ENCODE measurements at regions not wholly inside any gene's neighbourhood (a gene's known extent, or its start where the extent isn't known, plus 50 kb on each side); places are given as distances from the start of the nearest gene placed in this dataset.

DNA sequence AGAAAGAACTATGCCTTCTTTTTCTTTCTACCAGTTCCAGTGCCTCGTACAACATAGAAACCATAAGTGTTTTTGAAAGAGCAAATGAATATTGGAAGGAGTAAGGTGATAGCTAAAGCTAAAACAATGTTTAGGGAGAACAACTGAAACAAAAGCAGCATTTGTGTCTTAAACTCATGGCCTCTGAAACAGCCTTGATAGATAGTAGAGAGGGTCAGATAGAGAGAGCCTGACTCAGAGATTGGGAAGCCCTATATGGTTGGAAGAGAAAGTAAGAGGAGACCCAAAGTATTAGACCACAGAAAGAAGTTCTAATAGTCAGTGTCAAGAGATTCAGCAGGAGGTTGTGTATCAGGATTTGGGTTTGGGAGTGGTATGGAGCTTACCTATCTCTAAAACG is 79.6 kb upstream of the IFNG-AS1 start:
- Histone ChIP-seq H3K36me3 (ENCODE audit: control insufficient read depth in 2 of 2, insufficient read depth in 1 of 2, low read length in 2 of 2) (no peaks in the 10 kb centered on the region), H3K4me3 (ENCODE audit: low read depth, low read length) (no peak overlapping the region), H3K4me1 (ENCODE audit: control insufficient read depth, insufficient read depth, low read length) (no peaks in the 10 kb centered on the region), H3K27ac (ENCODE audit: extremely low read depth, low read depth, low read length) (no peak overlapping the region), H3K9me3 (ENCODE audit: control insufficient read depth, insufficient read depth, low read depth, low read length) (no peaks in the 10 kb centered on the region)
- ChIA-PET CTCF (interaction anchor here (0.5 to 1.4 kb wide), 2 partner anchors 395 to 553 kb away, joined by 3 read pairs; no protein-coding TSS in a partner anchor), POLR2A (no interaction called here)
- TF ChIP-seq, protein P1, sequence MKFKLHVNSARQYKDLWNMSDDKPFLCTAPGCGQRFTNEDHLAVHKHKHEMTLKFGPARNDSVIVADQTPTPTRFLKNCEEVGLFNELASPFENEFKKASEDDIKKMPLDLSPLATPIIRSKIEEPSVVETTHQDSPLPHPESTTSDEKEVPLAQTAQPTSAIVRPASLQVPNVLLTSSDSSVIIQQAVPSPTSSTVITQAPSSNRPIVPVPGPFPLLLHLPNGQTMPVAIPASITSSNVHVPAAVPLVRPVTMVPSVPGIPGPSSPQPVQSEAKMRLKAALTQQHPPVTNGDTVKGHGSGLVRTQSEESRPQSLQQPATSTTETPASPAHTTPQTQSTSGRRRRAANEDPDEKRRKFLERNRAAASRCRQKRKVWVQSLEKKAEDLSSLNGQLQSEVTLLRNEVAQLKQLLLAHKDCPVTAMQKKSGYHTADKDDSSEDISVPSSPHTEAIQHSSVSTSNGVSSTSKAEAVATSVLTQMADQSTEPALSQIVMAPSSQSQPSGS (tag by site-specific recombination; IDR thresholded peaks at IDR 0.05; ENCODE audit: low read depth): no peak
- TF ChIP-seq ZNF324 (tag by site-specific recombination; IDR thresholded peaks at IDR 0.05): no peak
- TF ChIP-seq ZBTB21 (tag by site-specific recombination; IDR thresholded peaks at IDR 0.05): no peak
- no peak for TF ChIP-seq ZFP41 (tag by site-specific recombination; IDR thresholded peaks at IDR 0.05; ENCODE audit: borderline replicate concordance)
- no peak for TF ChIP-seq YY2 (tag by site-specific recombination; IDR thresholded peaks at IDR 0.05)
- TF ChIP-seq, protein P2, sequence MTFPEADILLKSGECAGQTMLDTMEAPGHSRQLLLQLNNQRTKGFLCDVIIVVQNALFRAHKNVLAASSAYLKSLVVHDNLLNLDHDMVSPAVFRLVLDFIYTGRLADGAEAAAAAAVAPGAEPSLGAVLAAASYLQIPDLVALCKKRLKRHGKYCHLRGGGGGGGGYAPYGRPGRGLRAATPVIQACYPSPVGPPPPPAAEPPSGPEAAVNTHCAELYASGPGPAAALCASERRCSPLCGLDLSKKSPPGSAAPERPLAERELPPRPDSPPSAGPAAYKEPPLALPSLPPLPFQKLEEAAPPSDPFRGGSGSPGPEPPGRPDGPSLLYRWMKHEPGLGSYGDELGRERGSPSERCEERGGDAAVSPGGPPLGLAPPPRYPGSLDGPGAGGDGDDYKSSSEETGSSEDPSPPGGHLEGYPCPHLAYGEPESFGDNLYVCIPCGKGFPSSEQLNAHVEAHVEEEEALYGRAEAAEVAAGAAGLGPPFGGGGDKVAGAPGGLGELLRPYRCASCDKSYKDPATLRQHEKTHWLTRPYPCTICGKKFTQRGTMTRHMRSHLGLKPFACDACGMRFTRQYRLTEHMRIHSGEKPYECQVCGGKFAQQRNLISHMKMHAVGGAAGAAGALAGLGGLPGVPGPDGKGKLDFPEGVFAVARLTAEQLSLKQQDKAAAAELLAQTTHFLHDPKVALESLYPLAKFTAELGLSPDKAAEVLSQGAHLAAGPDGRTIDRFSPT (tag by site-specific recombination; IDR thresholded peaks at IDR 0.05): no peak
- no peak for TF ChIP-seq ZNF843 (tag by site-specific recombination; IDR thresholded peaks at IDR 0.05)
- TF ChIP-seq ZNF596 (tag by site-specific recombination; IDR thresholded peaks at IDR 0.05): no peak
- no peak for TF ChIP-seq ZNF112 (tag by site-specific recombination; IDR thresholded peaks at IDR 0.05)
- no peak for TF ChIP-seq OVOL3 (tag by site-specific recombination; IDR thresholded peaks at IDR 0.05)
- TF ChIP-seq ZNF791 (tag by site-specific recombination; IDR thresholded peaks at IDR 0.05): no peak
- no peak for TF ChIP-seq ZNF513 (tag by site-specific recombination; IDR thresholded peaks at IDR 0.05)
- TF ChIP-seq ZBTB7A (tag by site-specific recombination; IDR thresholded peaks at IDR 0.05; ENCODE audit: low read depth): no peak
- TF ChIP-seq BCL11B (tag by site-specific recombination; IDR thresholded peaks at IDR 0.05; ENCODE audit: low read depth): no peak
- TF ChIP-seq ZNF549 (tag by site-specific recombination; IDR thresholded peaks at IDR 0.05): no peak
- no peak for TF ChIP-seq ZNF548 (tag by site-specific recombination; IDR thresholded peaks at IDR 0.05)
- no peak for TF ChIP-seq YY1 (tag by site-specific recombination; IDR thresholded peaks at IDR 0.05)

- CTCF ChIA-PET: interaction anchor here (0.5 to 1.4 kb wide), 3 partner anchors 396 to 702 kb away, joined by 3 to 5 read pairs (median 3); no protein-coding TSS in a partner anchor
- POLR2A ChIA-PET: no interaction called here
Observed at GRCh38 chr12:67910360-67911274, 78.6 kb upstream of the IFNG-AS1 start.

More at GRCh38 chr12:67910360-67911274, 78.6 kb upstream of the IFNG-AS1 start:
- Histone ChIP-seq H3K36me3 (ENCODE audit: control insufficient read depth in 2 of 2, insufficient read depth in 1 of 2, low read length in 2 of 2) (no peaks in the 10 kb centered on the region), H3K27ac (ENCODE audit: extremely low read depth, low read depth, low read length) (no peak overlapping the region), H3K9me3 (ENCODE audit: control insufficient read depth, insufficient read depth, low read depth, low read length) (no peaks in the 10 kb centered on the region), H3K4me3 (ENCODE audit: low read depth, low read length) (no peak overlapping the region), H3K4me1 (ENCODE audit: control insufficient read depth, insufficient read depth, low read length) (no peaks in the 10 kb centered on the region)
- TF ChIP-seq KLF1 (tag by site-specific recombination; IDR thresholded peaks at IDR 0.05): no peak

Data from HEK293 (cell line).